ENCODE measurements at regions not wholly inside any gene's neighbourhood (a gene's known extent, or its start where the extent isn't known, plus 50 kb on each side); places are given as distances from the start of the nearest gene placed in this dataset.

DNA sequence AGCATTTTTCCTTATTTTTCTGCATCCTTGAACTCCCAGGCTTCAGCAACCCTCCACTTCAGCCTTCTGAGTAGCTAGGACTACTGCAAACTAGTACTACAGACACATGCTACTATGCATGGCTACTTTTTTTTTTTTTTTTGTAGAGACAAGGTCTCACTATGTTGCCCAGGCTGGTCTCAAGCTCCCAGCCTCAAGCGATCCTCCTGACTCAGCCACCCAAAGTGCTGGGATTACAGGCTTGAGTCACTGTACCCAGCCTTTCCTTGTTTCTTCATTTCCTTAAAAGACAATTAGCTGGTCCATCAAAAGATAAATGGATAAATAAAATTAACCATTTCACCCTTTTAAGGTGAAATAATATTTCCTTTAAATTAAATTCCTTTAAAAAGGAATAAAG lies 205.8 kb downstream of the SPTSSA start:
- H3K4me1 ChIP-seq: peaks cover 0 to 21% of the 10 kb centered on the region in 2 donors
- no peaks in the 10 kb centered on the region for H3K9me3 ChIP-seq
- H3K36me3 ChIP-seq: no peaks in the 10 kb centered on the region
- no peak overlapping the region for H3K4me3 ChIP-seq
- no peak for DNase-seq (ENCODE audit: low spot score)
- no peak for TF ChIP-seq CTCF (IDR thresholded peaks at IDR 0.05)
- H3K27ac ChIP-seq: no peak overlapping the region
- H3K27me3 ChIP-seq: no peaks in the 10 kb centered on the region

DNA sequence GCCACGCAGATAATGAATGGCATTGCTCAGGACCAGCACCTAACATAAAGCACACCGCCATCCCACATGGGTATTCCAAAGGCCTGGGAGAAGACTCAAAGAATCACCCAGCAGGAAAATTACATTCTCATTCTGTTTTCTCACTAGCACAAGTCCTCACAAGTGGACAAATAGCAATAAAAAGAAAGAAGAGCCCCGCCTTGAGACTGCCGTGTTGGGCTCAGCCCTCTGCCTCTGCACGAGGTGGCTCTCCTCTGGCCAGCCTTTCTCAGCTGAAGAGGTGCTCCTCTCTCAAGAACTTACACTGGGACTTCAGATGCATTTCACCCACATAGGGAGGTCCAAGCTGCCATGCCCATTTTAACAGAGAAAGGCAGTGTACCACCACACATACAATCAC lies 207.5 kb downstream of the SPTSSA start:
- Histone ChIP-seq H3K27me3 (no peaks in the 10 kb centered on the region), H3K4me1 (peaks cover 0 to 27% of the 10 kb centered on the region in 2 donors), H3K36me3 (no peaks in the 10 kb centered on the region), H3K9me3 (no peaks in the 10 kb centered on the region), H3K4me3 (no peak overlapping the region), H3K27ac (no peak overlapping the region)
- no peak for DNase-seq (ENCODE audit: low spot score)
- TF ChIP-seq CTCF (IDR thresholded peaks at IDR 0.05): no peak

DNA sequence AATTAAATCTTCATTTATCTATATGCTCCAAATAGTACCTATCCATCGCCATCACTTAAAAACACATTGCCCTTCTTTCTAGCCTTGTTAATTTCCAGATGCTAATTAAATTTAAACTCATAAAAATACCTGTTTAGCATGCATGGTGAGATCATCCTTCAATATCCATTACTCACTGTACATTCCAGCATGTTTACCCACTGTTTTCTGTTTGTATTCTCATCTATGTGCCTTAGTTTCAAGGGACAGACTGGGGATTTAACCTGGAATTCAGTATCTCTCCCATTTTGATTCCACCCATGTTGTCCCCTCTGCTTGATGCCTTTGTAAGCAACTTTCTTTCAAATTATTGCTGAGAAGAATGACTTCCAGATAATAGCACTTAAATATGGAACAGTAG lies 208.0 kb downstream of the SPTSSA start:
- Histone ChIP-seq H3K4me1 (peaks cover 0 to 27% of the 10 kb centered on the region in 2 donors), H3K4me3 (no peak overlapping the region), H3K27me3 (no peaks in the 10 kb centered on the region), H3K36me3 (no peaks in the 10 kb centered on the region), H3K27ac (no peak overlapping the region), H3K9me3 (no peaks in the 10 kb centered on the region)
- no peak for TF ChIP-seq CTCF (IDR thresholded peaks at IDR 0.05)
- DNase-seq (ENCODE audit: low spot score): no peak

DNA sequence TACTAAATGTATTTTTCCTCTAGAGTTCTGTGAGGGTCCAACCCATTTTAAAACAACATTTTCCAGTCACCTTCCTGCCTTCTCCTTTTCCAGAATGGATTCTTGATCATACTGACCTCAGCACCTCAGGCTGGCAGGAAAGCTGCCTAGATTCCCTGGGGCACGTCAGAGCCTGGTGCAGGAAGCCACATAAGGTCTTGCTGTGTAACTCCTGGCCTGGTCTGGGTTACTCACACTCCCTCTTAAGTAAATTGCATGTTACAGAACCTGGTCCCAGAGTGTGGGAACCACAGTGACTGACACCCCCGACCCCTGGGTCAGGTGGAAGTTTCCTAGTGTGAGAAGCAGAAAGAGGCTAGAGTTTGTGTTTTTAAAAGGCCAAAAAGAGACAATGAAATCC lies 209.8 kb downstream of the SPTSSA start:
- Histone ChIP-seq H3K36me3 (no peaks in the 10 kb centered on the region), H3K4me1 (peaks cover 0 to 17% of the 10 kb centered on the region in 2 donors), H3K4me3 (no peak overlapping the region), H3K27ac (peak overlapping the region in 1 of 2 donors; percentile 50), H3K27me3 (no peaks in the 10 kb centered on the region), H3K9me3 (no peaks in the 10 kb centered on the region)
- no peak for DNase-seq (ENCODE audit: low spot score)
- no peak for TF ChIP-seq CTCF (IDR thresholded peaks at IDR 0.05)

DNA sequence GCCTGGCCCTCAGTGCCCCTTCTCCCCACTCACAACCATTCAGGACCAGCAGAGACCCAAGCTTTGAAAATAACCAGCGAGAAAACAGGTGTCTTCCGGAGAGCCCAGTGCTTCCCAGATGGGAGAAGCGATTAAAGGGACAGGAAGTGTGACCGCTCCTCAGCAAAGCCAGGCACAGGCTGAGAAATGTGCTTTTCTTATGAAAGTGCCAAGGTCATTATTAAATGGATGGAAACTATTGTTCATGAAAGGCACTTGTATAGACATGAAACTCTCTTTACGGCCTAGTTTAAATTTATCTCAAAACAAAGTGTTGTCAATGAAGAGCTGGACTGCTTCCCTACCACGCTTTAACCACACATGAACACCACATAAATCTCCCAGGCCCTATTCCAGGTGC lies 210.4 kb downstream of the SPTSSA start:
- DNase-seq (ENCODE audit: low spot score): no peak
- H3K27ac ChIP-seq: peak overlapping the region in 1 of 2 donors; percentile 50
- no peak for TF ChIP-seq CTCF (IDR thresholded peaks at IDR 0.05)
- no peaks in the 10 kb centered on the region for H3K27me3 ChIP-seq
- peaks cover 0 to 17% of the 10 kb centered on the region in 2 donors for H3K4me1 ChIP-seq
- H3K4me3 ChIP-seq: no peak overlapping the region
- no peaks in the 10 kb centered on the region for H3K9me3 ChIP-seq
- H3K36me3 ChIP-seq: no peaks in the 10 kb centered on the region

DNA sequence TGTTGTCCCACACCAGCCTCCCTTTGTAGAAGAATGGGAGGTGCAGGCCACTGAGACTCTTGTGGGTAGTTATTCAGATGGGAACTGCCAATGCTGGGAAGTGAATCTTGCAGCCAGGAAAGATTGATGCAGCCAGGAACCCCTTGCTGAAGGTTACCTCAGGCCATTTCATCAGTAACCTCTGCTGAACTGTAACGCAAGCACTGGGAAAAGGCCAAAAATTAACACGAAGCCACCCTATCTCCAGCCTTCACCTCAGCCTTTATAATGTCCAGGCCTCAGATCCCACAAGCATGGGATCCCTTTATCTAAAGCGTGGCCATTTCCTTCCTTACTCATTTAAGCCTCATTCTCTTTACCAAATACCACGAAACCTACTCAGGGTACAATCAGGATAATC lies 211.1 kb downstream of the SPTSSA start:
- no peaks in the 10 kb centered on the region for H3K27me3 ChIP-seq
- H3K27ac ChIP-seq: peak overlapping the region in 1 of 2 donors; percentile 50

More for the DNA sequence above, 211.1 kb downstream of the SPTSSA start:
- DNase-seq (ENCODE audit: low spot score): no peak
- H3K9me3 ChIP-seq: no peaks in the 10 kb centered on the region
- peaks cover 0 to 17% of the 10 kb centered on the region in 2 donors for H3K4me1 ChIP-seq
- H3K4me3 ChIP-seq: no peak overlapping the region
- no peak for TF ChIP-seq CTCF (IDR thresholded peaks at IDR 0.05)
- H3K36me3 ChIP-seq: no peaks in the 10 kb centered on the region
